ENCODE measurements at regions not wholly inside any gene's neighbourhood (a gene's known extent, or its start where the extent isn't known, plus 50 kb on each side); places are given as distances from the start of the nearest gene placed in this dataset.

- no peak for TF ChIP-seq CTCF (IDR thresholded peaks at IDR 0.05)
- TF ChIP-seq POLR2AphosphoS5 (IDR thresholded peaks at IDR 0.05; ENCODE audit: low read depth, low read length) = no peak
- TF ChIP-seq, protein P1, sequence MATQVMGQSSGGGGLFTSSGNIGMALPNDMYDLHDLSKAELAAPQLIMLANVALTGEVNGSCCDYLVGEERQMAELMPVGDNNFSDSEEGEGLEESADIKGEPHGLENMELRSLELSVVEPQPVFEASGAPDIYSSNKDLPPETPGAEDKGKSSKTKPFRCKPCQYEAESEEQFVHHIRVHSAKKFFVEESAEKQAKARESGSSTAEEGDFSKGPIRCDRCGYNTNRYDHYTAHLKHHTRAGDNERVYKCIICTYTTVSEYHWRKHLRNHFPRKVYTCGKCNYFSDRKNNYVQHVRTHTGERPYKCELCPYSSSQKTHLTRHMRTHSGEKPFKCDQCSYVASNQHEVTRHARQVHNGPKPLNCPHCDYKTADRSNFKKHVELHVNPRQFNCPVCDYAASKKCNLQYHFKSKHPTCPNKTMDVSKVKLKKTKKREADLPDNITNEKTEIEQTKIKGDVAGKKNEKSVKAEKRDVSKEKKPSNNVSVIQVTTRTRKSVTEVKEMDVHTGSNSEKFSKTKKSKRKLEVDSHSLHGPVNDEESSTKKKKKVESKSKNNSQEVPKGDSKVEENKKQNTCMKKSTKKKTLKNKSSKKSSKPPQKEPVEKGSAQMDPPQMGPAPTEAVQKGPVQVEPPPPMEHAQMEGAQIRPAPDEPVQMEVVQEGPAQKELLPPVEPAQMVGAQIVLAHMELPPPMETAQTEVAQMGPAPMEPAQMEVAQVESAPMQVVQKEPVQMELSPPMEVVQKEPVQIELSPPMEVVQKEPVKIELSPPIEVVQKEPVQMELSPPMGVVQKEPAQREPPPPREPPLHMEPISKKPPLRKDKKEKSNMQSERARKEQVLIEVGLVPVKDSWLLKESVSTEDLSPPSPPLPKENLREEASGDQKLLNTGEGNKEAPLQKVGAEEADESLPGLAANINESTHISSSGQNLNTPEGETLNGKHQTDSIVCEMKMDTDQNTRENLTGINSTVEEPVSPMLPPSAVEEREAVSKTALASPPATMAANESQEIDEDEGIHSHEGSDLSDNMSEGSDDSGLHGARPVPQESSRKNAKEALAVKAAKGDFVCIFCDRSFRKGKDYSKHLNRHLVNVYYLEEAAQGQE (IDR thresholded peaks at IDR 0.05; ENCODE audit: insufficient read depth in 1 of 2, low read depth in 2 of 2, low read length in 1 of 2) = no peak
- no peak for TF ChIP-seq SIN3A (IDR thresholded peaks at IDR 0.05; ENCODE audit: borderline replicate concordance, insufficient read depth, low read depth, low read length)
- no peak for TF ChIP-seq TCF7L2 (IDR thresholded peaks at IDR 0.05; ENCODE audit: low read depth, low read length)
Observed at GRCh38 chr20:43781215-43781614, 54.4 kb upstream of the GTSF1L start.

Measured in Panc1 (cell line).